SKM-1 (cell line): ENCODE measurements at regions not wholly inside any gene's neighbourhood (a gene's known extent, or its start where the extent isn't known, plus 50 kb on each side); places are given as distances from the start of the nearest gene placed in this dataset.
A peak's percentile ranks its signal among the peaks of the same experiment; 100 is the strongest.

ENCODE experiments used
- DNase-seq: peaks from one replicate; lab custom pipeline; 2025; ENCODE audit not compliant: unreplicated experiment; lab: John Stamatoyannopoulos, UW

DNA sequence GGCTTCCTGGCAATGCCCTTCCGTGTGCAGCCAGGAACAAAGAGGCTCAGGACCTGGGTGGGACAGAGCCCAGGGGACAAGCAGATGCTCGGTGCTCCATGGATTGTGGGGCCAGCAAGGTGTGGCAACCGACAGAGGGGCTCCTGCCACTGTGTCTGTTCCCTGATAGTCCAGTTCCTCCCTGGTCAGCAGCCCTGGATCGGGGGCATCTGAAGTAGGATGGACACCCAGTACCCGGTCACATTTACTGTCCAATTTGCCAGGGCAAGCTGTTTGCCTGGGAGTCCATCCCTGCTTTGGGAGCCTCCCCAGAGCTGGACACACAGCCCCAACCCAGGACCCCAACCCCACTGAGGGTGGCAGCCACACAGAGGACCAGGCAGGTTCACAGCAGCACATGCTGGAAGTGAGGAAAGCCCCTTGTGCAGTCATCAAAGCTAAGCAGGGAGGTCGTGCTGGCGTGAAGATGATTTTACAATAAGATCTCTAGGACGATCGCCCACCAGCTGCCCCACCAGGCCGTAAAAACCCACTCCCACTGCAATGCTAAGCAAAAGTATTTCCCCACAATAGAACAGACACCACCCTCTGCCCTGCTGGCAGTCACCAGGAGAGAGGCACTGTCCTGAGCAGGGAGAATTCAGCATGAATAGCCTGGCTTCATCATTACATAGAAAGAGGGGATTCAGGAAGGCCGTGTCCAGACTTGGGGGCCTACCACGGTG is 141.7 kb downstream of the NDUFA10 start:
- no peak for DNase-seq

DNA sequence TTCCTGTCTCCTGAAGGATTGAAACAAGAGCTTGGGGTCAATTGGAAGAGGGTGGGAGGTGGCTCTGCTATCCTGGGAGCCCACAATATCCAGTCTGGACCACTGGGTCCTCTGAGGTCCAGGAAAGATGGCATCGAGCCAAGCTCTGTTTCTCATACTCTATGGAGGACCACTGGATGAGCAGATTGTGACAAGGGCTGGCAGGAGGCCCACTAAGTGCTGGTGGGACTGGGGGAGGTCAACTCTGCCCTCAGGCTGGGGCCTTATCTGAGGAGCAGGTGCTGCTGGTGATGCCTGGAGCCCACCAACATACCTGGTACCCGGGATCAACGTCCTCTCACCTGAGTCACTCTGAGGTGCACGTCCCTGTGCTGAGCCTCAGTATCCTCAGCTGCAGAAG is 142.4 kb downstream of the NDUFA10 start:
- DNase-seq = no peak

DNA sequence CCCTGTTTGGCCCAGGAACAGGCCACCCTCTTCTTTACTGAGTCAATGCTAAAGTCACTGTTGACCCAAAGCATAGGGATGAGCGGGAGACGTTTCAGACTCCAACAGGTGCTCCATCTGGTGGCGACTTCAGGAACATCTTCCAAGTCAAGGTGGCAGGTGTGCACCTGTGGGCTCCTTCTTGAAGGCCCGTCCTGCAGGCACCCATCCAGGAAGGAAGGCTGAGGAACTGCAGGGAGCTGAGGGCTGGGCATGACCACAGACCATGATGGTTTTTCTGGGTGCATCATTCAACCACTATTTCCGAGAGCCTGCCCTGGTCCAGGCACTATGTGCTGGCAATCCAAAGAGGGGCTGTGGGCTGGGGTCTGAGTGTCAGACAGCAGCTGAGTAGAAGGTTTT is 142.8 kb downstream of the NDUFA10 start:
- peak; percentile 40 for DNase-seq

DNA sequence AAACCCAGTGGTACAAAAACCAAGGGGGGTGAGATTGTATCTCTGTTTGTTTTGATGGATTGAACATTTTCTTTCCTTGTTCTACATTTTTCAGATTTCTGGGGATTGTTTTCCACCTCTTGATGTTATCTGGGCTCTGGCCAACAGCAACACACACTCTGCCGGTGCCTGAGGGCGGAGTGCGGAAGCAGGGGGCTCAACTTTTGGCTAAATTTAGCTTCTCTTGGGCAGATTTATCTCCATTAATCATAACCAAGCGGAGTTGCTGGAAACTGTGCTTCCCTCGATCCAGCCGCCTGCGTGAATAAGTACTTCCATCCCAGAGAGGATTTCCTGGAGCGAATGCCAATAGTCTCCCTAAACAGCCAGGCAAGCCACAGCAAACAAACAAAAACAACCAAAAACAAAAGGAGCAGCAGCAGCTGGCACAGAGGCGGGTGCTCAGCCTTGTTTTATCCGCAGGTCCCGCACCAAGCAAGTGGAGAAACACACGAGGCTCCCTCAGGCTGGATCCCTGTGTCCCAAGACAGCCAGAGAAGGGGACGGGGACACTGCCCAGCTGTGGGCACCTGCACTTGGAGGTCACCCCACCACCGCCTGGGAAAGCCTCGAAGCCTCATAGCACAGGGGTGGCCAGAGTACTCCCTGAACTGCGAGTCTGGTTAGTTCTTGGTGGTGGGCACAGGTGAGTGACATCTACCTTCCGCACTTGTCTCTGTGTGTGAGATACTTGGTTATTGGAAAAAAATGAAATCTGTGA is 143.4 kb downstream of the NDUFA10 start:
- no peak for DNase-seq

DNA sequence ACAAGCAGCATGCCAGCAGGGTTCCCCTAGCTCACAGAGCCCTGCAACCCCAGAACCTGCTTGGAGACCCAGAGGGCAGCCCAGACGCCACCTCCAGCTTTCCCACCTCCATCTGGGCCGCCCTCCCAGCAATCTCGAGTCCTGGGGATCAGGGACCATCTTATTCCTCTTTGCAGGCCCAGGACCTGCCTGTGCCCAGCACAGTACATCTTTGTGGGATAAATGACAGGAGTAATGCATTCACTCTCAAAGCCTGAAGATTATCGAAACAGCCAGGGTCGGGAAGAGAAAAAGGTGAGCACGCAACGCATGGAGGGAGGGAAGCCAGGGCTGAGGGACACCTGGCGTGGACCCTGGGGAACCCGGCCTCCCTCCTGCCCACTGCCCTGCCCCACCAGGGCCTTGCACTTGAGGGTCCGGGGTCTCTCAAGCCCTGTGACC is 144.1 kb downstream of the NDUFA10 start:
- DNase-seq = no peak

DNA sequence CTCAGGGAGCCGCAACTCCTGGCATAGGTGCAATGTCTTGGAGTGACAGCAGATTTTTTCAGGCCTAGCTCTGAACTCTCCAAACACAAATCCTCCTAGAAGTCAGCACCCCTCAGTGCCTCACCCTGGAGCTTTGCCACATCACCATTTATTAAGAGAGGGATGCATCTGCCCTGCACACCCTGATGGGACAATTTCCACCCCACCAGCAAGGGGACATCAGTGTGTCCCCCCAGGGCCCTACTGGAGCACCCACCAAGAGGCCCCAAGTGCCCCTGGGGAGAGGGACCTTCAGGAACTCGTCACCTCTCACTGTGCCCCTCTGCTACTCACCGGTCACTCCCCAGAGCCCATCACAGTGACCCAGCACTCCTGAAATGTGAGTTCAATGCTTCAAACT is 144.7 kb downstream of the NDUFA10 start:
- DNase-seq = no peak

DNA sequence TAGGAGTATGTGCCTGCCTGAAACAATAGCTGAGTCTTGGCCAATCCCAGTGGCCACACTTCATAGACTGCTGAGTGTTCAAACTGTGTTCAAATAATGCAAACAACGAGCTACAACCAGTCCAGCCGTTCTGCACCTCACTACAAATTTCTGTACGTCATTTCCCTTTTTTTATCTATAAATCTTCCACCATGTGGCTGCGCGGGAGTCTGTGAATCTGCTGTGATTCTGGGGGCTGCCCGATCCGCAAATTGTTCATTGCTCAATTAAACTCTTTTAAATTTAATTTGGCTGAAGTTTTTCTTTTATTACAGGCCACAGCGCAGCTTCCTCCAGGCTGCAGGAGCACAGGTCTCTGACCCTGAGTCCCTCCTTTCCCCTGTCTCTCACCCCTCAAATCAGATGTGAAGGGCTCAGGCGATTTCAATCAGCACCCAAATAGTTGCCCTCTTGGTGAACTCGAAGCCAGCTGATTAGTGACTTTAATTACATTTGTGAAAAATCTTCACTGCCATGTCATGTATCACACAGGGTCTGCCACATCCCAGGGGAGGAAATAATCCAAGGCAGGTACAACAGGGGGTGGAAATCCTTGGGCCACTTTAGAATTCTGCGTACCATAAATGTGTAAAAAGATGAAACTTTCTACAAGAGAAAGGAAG is 145.6 kb downstream of the NDUFA10 start:
- no peak for DNase-seq

DNA sequence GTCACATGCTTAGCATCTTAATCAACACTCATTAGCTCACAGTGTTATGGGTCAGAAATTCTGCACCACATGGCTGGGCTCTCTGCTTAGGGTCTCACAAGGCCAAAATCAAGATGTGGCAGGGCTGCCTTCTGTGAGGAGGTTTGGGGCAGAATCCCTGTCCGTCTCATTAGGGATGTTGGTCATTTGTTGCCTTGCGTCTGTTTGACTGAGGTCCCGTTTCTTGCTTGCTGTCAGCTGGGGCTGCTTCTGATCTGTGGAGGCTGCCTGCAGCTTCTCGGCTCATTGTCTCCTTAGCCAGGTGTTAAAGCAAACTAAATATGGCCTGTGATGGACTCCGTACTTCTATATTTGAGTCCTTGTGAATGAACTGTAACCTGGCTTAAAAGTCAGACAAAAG is 146.5 kb downstream of the NDUFA10 start:
- DNase-seq = no peak

DNA sequence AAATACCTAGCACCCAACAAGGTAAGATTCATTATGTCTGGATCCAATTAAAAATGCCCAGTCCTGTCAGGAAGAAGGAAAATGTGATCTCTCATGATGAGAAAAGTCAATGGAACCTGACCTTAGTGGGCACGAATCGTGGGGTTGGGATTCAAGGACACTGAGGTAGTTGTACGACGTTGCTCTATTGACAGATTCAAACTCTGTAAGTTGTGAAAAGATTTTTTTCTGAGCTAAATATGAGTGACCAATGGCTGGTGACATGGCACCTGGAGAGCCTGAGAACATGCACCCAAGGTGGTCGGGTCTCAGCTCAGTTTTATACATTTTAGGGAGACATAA is 148.2 kb downstream of the NDUFA10 start:
- no peak for DNase-seq

DNA sequence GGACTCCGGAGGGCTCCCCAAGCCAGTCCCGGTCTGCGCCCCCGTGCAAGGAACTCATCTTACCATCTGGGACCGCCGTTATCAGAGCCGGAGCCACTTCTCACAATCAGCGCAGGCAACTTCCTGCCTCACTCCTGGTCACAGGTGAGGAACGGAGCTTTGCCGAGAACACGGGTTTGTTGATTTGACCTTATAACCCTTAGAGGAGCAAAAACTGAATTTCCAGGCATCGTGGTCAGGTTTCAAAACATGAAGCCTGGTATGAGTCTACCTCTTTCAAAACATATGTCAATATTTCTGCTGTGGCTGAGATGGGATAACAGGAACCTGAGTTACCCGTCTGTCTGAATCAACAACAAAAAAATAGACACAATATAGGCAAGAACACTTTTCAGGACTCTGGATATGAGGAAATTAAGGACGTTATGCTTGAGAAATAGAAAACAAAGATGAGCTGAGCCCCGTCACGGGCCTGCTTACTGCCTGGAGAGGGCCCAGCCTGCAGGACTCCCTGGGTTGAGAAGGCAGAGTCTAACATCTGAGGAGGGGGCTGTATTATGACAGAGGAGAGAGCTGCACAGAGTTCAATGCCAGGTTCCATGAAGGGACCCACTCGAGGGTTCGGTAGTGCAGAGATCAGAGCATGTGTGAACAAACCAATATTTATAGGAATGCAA is 148.7 kb downstream of the NDUFA10 start:
- DNase-seq = peak; percentile 12

DNA sequence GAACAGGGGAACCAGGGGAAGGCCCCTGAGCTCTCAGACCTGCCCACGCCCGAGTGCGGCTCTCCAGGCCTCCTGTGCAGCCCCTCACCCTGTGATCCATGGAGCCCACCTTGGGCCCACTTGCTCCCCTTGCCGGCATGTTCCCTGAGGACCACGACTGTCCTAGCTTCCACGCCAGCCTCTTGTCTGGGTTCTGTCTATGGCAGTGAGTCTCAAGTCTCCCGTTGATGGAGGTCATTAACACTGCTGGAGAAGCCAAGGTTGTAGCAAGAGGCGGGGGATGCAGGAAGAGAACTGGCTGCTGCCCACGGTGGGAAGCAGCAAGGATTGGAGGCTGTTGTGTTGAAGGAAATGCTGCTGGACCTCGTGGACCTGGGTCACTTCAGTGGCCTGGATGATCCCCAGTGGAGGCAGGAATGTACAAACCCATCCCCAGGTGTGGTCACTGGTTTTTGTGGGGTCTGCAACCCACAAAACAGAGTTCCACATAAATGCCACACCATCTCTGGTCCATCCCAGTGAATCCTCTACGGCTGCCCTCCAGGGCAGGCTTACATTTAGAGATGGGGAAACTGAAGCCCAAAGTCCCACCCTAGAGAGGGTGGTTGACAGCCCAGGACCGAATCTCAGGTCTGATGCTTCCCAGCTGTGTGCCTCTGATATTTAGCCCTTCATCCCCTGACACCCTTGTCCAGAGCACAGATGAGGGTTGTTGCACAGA is 150.3 kb downstream of the NDUFA10 start:
- DNase-seq = no peak

DNA sequence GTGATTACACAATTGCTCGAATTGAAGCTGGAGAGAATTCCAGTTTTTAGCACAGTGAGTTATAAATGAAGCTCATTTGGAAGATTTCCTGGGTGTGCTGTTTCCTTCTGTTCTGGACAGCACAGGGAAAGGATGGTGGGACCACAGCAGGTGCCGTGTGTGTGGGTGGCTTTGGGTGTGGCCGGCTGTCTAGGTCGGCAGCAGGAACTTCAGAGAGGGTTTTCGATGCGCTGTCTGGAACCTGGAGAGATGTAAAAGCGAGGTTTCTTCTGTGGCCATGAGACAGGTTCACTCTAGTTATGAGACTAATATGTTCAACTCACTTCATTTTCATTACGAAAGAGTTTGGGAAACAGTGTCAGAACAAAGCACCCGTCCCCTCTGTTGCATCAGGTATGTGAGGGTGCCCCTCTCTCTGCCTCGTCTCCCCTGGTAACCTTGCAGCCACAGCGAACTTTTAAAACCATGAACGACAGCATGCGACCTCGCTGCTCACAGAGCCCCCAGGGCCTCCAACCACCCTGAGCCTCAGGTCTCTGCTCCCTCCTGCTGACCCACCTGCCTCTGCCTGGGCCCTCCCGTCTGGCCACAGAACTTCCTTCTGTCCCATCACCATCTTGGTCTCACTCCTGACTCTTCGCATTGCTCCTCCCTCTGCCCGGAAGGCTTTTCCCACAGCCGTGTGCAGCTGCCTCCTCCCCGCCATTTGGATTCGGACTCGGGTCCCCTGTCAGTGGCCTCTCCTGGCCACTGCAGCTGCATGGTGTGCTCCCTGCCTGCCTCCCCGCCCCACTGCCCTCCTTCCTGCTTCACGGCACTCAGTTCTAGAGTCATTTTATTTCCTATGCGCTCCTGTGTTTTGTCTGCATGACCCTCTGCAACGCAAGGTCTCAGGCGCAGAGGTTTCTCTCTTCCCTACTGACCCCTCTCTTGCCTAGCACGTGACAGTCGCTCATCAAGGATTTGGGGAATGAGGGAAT is 151.2 kb downstream of the NDUFA10 start:
- no peak for DNase-seq

DNA sequence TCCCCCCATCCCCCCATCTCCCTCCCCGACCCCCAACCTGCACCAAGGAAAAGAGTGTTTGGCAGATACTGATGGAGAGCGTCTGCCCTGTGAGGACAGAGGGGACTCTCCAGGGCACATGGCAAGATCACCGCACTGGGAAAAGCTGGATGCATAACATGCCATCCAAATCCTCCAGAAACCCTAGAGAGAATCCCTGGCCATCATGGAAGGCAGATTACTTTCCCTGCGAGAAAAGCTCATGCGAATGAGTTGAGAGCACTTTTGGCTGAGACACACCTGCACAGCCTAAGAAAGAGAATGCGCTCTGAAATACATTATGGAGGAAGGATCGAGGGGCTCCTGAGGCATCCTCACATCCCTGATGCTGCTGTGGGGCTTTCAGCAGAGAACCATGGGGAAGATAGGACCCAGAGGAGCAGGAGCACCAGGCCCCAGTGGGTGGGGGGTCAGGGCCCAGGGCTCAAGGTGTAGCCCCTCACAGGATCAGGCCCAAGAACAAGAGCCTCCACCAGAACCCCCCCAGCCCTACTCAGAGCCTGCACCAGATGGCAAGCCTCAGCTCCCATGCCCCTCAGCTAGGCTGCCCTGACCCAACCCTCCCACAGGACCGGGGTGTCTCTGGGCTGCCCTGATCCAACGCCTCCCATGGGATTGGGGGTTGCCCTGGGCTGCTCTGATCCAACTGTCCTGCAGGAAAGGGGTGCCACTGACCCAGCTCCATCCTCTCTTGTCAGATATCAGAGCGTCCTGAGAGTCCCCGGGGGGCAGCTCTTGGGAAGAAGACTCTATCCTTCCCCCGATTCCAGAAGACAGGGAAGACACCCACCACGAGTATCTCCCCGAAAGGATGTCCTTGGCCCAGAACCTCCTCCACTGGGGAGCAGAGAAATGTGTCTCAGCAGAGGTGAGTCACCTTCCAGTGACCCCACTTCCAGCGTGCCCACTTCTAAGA is 153.4 kb downstream of the NDUFA10 start:
- DNase-seq = no peak

DNA sequence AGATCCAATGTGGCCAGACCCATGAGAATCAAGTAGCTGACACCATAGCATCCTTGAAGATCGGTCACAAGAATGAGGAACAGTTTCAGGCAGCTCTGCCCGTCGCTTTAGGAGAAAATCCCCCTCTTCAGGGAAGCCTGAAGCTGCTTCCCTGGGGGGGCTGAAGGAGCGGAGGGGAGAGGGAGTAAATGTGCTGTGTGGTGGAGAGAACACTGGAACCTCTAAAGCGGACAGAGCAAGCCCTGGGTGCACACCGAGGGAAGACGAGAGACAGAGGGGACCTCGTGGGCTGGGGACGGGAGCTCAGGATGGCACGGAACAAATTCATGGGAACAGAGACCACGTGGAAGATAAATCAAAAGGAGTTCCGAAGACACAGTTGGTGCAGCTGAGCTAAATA is 154.3 kb downstream of the NDUFA10 start:
- DNase-seq = no peak

DNA sequence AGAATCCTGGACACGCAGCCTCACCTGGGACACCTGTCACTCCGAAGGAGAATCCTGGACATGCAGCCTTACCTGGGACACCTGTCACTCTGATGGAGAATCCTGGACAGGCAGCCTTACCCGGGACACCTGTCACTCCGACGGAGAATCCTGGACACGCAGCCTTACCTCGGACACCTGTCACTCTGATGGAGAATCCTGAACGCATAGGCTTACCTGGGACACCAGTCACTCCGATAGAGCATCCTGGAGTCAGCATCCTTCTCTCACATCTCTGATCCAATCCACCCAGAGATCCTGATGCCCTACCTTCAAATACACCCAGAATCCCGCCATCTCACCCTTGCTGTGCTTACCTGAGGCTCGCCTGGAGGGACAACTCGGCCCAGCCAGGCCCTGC is 154.9 kb downstream of the NDUFA10 start:
- no peak for DNase-seq

DNA sequence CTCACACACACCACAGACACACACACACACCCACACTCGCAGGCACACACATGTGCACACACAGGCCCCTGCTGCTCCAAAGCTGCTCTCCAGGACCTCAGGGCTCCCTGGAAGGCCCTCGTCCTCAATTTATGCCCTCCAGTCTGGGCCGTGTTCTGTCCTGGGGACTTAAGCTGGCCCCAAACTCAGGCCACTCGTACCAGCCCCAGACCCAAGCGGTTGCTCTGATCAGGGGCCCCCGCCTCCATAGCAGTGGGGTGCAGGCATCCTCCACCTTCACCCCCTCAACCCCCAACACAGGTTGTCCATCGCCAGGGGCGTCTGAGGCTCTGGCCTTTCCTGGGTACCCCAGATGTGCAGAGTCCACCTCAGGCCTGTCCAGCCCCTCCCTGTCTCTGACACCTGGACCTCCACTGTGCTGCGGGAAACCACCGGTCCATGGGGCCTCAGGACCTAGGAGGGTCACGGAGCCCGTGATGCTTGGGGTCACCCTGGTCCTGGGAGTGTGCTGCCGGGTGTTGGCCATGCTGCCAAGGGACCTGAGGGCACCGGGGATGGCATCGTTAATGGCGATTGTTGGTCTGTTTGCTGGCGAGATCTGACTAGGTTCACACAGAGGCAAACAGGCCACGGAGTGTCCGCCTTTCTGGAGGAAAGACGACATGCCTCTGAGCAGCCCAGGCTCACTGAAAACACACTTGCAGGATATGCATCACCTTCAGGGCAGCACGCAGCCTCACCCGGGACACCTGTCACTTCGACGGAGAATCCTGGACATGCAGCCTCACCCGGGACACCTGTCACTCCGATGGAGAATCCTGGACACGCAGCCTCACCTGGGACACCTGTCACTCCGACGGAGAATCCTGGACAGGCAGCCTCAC is 155.6 kb downstream of the NDUFA10 start:
- no peak for DNase-seq

DNA sequence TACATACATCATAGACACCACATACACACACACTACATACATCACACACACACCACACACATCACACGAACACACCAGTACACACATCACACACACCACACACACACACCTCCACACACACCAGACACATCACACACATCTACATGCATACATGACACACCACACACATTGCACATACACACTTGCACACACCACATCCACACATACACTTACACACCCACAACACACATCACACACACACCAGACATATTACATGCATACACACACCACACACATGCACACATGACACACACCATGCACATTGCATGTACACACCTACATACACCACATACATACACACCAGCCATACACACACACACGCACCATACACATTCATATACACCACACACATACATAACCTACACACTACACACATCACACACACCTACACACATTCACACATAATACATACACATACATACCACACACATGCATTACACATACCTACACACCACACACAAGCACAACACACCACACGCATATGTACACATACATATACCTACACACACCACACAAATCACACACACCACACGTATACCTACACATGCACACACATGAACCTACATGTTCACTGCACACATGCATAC is 156.5 kb downstream of the NDUFA10 start:
- no peak for DNase-seq
